ENCODE measurements at regions not wholly inside any gene's neighbourhood (a gene's known extent, or its start where the extent isn't known, plus 50 kb on each side); places are given as distances from the start of the nearest gene placed in this dataset.

DNA sequence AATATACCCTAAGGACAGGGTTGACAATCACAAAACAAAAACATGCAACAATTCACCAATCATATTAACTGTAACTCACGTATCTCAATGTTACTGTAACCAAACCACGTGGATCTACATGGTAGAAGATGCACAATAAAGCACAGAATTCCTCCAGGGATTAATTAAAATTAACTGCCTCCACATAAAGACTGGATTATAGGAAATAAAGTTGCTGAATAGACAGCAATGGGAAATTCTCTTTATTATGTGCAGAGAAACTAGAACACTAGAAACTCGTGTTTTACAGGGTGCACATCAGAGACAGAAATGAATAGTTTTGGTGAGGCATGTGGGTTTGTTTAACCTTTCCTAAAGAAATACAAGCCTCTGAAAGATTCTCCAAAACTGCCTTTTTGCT lies 696.3 kb downstream of the EPHA3 start:
- peaks cover 8% of the 10 kb centered on the region for H3K36me3 Mint-ChIP-seq (ENCODE audit: low read depth)
- no peak for DNase-seq
- H3K9me3 Mint-ChIP-seq: peaks cover 19% of the 10 kb centered on the region
- TF ChIP-seq, protein P1, sequence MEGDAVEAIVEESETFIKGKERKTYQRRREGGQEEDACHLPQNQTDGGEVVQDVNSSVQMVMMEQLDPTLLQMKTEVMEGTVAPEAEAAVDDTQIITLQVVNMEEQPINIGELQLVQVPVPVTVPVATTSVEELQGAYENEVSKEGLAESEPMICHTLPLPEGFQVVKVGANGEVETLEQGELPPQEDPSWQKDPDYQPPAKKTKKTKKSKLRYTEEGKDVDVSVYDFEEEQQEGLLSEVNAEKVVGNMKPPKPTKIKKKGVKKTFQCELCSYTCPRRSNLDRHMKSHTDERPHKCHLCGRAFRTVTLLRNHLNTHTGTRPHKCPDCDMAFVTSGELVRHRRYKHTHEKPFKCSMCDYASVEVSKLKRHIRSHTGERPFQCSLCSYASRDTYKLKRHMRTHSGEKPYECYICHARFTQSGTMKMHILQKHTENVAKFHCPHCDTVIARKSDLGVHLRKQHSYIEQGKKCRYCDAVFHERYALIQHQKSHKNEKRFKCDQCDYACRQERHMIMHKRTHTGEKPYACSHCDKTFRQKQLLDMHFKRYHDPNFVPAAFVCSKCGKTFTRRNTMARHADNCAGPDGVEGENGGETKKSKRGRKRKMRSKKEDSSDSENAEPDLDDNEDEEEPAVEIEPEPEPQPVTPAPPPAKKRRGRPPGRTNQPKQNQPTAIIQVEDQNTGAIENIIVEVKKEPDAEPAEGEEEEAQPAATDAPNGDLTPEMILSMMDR (IDR thresholded peaks at IDR 0.05): no peak
- H3K27me3 Mint-ChIP-seq (ENCODE audit: low read depth, poor library complexity): no peaks in the 10 kb centered on the region
- peaks cover 41% of the 10 kb centered on the region for H3K4me1 Mint-ChIP-seq
- peak overlapping the region; percentile 93 for H3K27ac Mint-ChIP-seq
- H3K4me3 Mint-ChIP-seq: no peak overlapping the region

- peaks cover 16% of the 10 kb centered on the region for H3K36me3 Mint-ChIP-seq (ENCODE audit: low read depth)
- H3K4me3 Mint-ChIP-seq: no peak overlapping the region
- no peak for DNase-seq
- H3K27me3 Mint-ChIP-seq (ENCODE audit: low read depth, poor library complexity): no peaks in the 10 kb centered on the region
- peaks cover 29% of the 10 kb centered on the region for H3K9me3 Mint-ChIP-seq
- TF ChIP-seq, protein P1 (IDR thresholded peaks at IDR 0.05): no peak
- H3K27ac Mint-ChIP-seq: no peak overlapping the region
- peaks cover 39% of the 10 kb centered on the region for H3K4me1 Mint-ChIP-seq
Measured at GRCh38 chr3:89806166-89806565, 698.7 kb downstream of the EPHA3 start.

DNA sequence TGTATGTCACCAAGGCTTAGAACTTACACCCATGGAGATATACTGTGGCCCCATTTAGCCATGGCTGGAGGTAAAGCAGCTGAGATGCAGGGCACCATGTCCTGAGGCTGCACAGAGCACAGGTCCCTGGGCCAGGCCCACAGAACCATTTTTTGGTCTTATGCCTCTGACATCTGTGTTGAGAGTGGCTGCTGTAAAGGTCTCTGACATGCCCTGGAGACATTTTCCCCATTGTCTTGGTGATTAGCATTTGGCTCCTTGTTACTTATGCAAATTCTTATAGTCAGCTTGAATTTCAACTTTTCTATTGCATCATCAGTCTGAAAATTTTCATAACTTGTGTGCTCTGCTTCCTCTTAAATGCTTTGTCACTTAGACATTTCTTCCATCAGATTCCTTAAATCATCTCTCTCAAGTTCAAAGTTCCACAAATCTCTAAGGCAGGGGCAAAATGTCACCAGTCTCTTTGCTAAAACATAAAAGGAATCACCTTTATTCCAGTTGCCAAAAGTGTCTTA lies 701.3 kb downstream of the EPHA3 start:
- H3K4me1 Mint-ChIP-seq: peaks cover 18% of the 10 kb centered on the region
- H3K27ac Mint-ChIP-seq: no peak overlapping the region
- TF ChIP-seq, protein P1 (IDR thresholded peaks at IDR 0.05): no peak

DNA sequence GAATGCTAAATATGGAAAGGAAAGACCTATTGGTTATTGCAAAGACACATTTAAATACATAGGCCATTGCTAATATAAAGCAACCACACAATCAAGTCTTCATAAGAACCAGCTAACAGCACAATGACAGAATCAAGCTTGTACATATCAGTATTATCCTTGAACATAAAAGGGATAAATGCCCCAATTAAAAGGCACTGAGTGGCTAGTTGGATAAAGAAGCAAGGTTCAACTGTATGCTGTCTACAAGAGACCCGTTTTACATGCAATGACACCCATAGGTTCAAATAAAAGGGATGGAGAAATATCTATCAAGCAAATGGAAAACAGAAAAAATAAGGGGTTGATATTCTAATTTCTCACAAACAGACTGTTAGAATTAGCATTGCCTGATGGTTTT lies 706.1 kb downstream of the EPHA3 start:
- no peak for DNase-seq
- TF ChIP-seq, protein P1 (IDR thresholded peaks at IDR 0.05): no peak
- no peak overlapping the region for H3K27ac Mint-ChIP-seq
- H3K4me1 Mint-ChIP-seq: no peaks in the 10 kb centered on the region
- peaks cover 17% of the 10 kb centered on the region for H3K36me3 Mint-ChIP-seq (ENCODE audit: low read depth)
- peaks cover 51% of the 10 kb centered on the region for H3K9me3 Mint-ChIP-seq
- H3K27me3 Mint-ChIP-seq (ENCODE audit: low read depth, poor library complexity): no peaks in the 10 kb centered on the region
- no peak overlapping the region for H3K4me3 Mint-ChIP-seq

More for the DNA sequence above, 701.3 kb downstream of the EPHA3 start:
- peaks cover 49% of the 10 kb centered on the region for H3K9me3 Mint-ChIP-seq
- H3K27me3 Mint-ChIP-seq (ENCODE audit: low read depth, poor library complexity): no peaks in the 10 kb centered on the region
- peaks cover 18% of the 10 kb centered on the region for H3K36me3 Mint-ChIP-seq (ENCODE audit: low read depth)
- no peak overlapping the region for H3K4me3 Mint-ChIP-seq
- DNase-seq: no peak

DNA sequence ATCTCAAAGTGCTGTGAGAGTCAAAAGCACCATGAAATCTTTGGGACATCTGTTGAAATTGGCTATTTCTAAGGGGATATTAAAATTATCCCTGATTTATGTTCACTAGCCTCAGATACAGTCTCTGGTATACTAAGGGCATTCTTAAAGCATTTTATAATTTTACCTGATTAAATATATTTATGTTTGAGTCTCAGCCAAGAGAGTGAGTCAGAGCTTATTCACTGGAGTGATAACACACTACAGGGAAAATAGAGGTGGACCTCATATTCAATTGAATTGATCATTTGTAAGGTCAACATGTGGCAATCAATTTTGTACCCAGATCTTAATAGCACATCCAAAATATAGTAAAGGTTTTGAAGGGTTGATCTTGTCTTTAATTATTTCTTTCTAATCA lies 733.6 kb downstream of the EPHA3 start:
- Mint-ChIP-seq H3K27ac (no peak overlapping the region), H3K27me3 (ENCODE audit: low read depth, poor library complexity) (no peaks in the 10 kb centered on the region), H3K36me3 (ENCODE audit: low read depth) (no peaks in the 10 kb centered on the region), H3K4me3 (no peak overlapping the region), H3K9me3 (peaks cover 8% of the 10 kb centered on the region), H3K4me1 (no peaks in the 10 kb centered on the region)
- no peak for DNase-seq
- TF ChIP-seq, protein P1 (IDR thresholded peaks at IDR 0.05): no peak

GRCh38 chr3:89845053-89845452 lies 737.6 kb downstream of the EPHA3 start:
- no peak overlapping the region for H3K27ac Mint-ChIP-seq
- no peaks in the 10 kb centered on the region for H3K4me1 Mint-ChIP-seq
- no peak for DNase-seq
- peaks cover 3% of the 10 kb centered on the region for H3K27me3 Mint-ChIP-seq (ENCODE audit: low read depth, poor library complexity)
- no peaks in the 10 kb centered on the region for H3K36me3 Mint-ChIP-seq (ENCODE audit: low read depth)
- TF ChIP-seq, protein P1 (IDR thresholded peaks at IDR 0.05): no peak
- no peak overlapping the region for H3K4me3 Mint-ChIP-seq
- H3K9me3 Mint-ChIP-seq: no peaks in the 10 kb centered on the region

Measured in nephron progenitor cell (in vitro differentiated cells).